Activated naive CD4-positive, alpha-beta T cell treated with anti-CD3 and anti-CD28 coated beads for 36 hours (primary cell): ENCODE measurements at regions not wholly inside any gene's neighbourhood (a gene's known extent, or its start where the extent isn't known, plus 50 kb on each side); places are given as distances from the start of the nearest gene placed in this dataset.

Experiments
- CTCF ChIA-PET: fragments of 350-600 bp; sonication (Branson Sonifier 250); formaldehyde crosslinking; loops from one replicate; lab custom pipeline; 2021; ENCODE audit warnings: antibody characterized with exemption; lab: Charles Lee
- DNase-seq: peaks from one replicate; pipeline ENCODE4 v3.0.0-alpha.2; 2020
- H3K27ac Mint-ChIP-seq: one replicate; pipeline ENCODE4 v1.8.0; 2021; ENCODE audit warnings: mild to moderate bottlenecking, mixed read lengths
- H3K27me3 Mint-ChIP-seq: one replicate; pipeline ENCODE4 v1.8.0; 2021; ENCODE audit warnings: low read depth, mixed read lengths
- H3K36me3 Mint-ChIP-seq: one replicate; pipeline ENCODE4 v1.8.0; 2021; ENCODE audit warnings: low read depth, mixed read lengths
- H3K4me1 Mint-ChIP-seq: one replicate; pipeline ENCODE4 v1.8.0; 2021; ENCODE audit warnings: low read depth, mixed read lengths
- H3K4me3 Mint-ChIP-seq: one replicate; pipeline ENCODE4 v1.8.0; 2021; ENCODE audit warnings: mild to moderate bottlenecking, moderate library complexity, mixed read lengths
- H3K9me3 Mint-ChIP-seq: one replicate; pipeline ENCODE4 v1.8.0; 2021; ENCODE audit warnings: mixed read lengths
- intact Hi-C: fragments of 100-400 bp; cut with micrococcal nuclease; formaldehyde crosslinking; loops from one replicate; pipeline ENCODE4 v1.15.1; 2023

DNA sequence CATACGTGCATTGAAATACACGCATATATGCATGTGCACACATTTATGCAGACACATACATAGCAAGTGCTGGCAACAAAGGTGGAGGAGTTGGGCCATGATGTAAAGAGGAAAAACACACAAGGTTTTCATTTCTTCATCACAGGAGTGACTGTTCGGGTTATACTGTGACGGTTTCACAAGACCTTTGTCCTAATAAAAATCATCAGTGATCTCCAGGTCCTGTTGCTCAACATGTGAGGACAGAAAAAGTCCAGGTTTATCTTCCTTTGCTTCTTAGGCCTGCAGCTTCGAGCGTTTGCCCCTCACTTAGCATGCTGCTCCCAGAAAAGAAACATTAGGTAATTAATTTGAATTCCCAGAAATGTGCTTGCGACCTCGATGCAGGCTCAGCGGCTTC lies 1260.0 kb upstream of the TMEM132C start:
- Mint-ChIP-seq H3K27me3 (peaks cover 2% of the 10 kb centered on the region), H3K4me3 (no peak overlapping the region), H3K36me3 (no peaks in the 10 kb centered on the region), H3K4me1 (no peaks in the 10 kb centered on the region), H3K9me3 (no peaks in the 10 kb centered on the region), H3K27ac (no peak overlapping the region)
- CTCF ChIA-PET = no interaction called here
- no peak for DNase-seq
- intact Hi-C loops = no loop called here

DNA sequence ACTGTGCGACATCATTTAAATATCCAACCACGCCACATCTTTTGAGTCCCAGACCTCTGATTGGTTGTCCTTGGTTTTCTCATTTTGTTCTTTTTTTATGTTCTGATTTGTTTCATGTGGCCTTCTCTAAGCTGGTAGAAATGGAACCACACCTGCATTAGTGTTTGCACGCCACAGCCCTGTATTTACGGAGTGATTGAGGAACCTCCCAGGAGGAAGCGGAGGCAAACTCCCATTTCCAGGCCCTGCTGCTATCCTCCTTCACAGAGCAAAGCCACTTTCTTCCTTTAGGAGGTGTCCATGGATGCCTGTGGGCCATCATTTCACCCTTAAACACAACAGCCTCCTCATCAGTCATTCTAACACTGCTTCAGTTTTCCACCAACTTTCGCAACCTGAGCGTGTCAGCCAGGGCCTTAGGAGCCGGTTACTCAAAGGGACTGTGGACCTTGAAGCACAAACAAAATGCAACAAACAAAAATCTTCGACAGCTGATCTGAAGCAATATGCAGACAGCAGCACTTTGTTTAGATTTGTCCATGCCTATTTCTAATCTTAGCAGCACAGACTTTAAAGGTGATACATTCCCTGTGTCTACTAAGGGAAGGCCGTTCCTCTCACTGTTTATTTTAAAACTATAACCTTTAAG lies 1258.1 kb upstream of the TMEM132C start:
- intact Hi-C loops = no loop called here

DNA sequence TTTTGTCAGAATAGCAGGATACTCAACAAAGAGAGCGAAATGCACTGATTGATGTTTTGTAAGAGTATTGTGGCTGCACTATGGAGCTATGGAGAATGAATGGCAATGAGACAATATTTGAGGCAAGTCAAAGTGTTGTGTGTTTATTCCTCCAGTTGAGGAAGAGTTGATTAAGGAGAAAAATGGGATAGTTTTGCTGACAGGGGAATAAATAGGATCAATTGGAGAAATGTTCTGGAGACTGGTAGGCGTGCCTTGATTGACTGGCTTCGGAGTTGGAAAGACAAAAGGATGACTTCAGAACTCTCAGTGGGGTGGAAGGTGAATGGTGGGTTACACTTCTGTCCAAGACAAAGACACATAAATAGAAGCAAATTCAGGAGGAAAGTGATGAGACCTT lies 1254.9 kb upstream of the TMEM132C start:
- peaks cover 9% of the 10 kb centered on the region for H3K27me3 Mint-ChIP-seq
- no peak for DNase-seq
- H3K4me1 Mint-ChIP-seq = no peaks in the 10 kb centered on the region
- H3K36me3 Mint-ChIP-seq = no peaks in the 10 kb centered on the region
- H3K27ac Mint-ChIP-seq = no peak overlapping the region
- no peaks in the 10 kb centered on the region for H3K9me3 Mint-ChIP-seq
- CTCF ChIA-PET = no interaction called here
- H3K4me3 Mint-ChIP-seq = no peak overlapping the region
- intact Hi-C loops = no loop called here

More for the DNA sequence above, 1258.1 kb upstream of the TMEM132C start:
- H3K9me3 Mint-ChIP-seq = no peaks in the 10 kb centered on the region
- CTCF ChIA-PET = no interaction called here
- no peaks in the 10 kb centered on the region for H3K4me1 Mint-ChIP-seq
- H3K36me3 Mint-ChIP-seq = no peaks in the 10 kb centered on the region
- DNase-seq = no peak
- H3K27me3 Mint-ChIP-seq = peaks cover 9% of the 10 kb centered on the region
- H3K27ac Mint-ChIP-seq = no peak overlapping the region
- H3K4me3 Mint-ChIP-seq = no peak overlapping the region

DNA sequence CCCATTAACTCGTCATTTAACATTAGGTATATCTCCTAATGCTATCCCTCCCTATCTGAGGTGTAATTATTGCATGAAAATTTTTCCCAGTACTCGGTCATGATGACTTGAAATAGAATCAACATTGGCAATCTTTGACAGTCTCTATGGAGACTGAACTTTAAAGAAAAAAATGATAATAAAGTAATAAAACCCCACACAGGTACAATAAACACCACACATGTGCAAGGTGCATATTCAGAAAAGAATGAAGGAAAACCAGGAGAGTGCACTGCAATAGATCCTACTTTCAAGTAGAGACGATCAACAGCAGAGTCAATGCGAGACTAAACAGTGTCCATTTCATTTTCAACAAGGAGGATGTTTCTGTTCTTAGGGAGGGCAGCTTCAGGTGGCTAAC lies 1253.8 kb upstream of the TMEM132C start:
- no peak overlapping the region for H3K27ac Mint-ChIP-seq
- intact Hi-C loops = no loop called here
- peaks cover 9% of the 10 kb centered on the region for H3K27me3 Mint-ChIP-seq
- no peaks in the 10 kb centered on the region for H3K9me3 Mint-ChIP-seq
- no peak overlapping the region for H3K4me3 Mint-ChIP-seq
- CTCF ChIA-PET = no interaction called here
- no peaks in the 10 kb centered on the region for H3K36me3 Mint-ChIP-seq
- DNase-seq = no peak
- no peaks in the 10 kb centered on the region for H3K4me1 Mint-ChIP-seq

DNA sequence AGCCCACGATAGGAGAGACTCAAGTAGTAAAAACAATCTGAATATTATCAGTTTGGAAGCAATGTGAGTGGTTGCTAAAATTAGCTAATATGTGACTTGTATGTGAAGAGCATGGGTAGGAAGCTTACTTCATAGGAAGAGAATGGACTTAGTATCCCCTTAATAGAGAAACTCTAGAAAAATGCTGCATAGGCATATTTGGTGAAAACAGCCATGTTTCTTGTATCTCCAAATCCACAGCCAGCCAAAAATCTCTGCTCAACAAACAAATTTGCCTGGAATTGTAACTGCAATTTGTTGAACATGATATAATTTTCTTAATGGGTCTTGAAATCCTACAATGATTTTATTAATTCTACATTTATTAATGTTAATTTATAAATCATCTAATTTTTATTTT lies 1252.9 kb upstream of the TMEM132C start:
- intact Hi-C loops = no loop called here
- CTCF ChIA-PET = no interaction called here

DNA sequence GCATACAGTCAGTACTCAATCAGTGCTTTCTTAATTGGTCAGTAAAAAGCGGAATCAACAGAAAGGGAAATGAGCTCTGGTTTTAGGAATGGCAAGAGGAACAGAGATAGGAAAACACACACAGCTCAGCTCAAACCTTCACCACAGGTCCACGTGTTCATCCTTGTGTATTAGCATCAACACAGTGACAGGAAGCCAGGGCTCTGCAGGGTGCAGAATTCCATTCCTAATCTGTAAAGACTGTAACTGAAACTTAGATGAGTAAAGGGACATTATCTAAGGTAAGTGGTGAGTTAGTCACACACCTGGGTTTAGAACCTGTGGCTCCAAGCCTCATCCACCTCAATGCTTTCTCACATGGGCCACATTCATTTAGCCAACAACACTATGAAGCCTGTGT lies 1242.2 kb upstream of the TMEM132C start:
- CTCF ChIA-PET = no interaction called here

More for the DNA sequence above, 1252.9 kb upstream of the TMEM132C start:
- Mint-ChIP-seq H3K36me3 (no peaks in the 10 kb centered on the region), H3K27me3 (peaks cover 10% of the 10 kb centered on the region), H3K4me3 (no peak overlapping the region), H3K9me3 (no peaks in the 10 kb centered on the region), H3K4me1 (no peaks in the 10 kb centered on the region), H3K27ac (no peak overlapping the region)
- no peak for DNase-seq

DNA sequence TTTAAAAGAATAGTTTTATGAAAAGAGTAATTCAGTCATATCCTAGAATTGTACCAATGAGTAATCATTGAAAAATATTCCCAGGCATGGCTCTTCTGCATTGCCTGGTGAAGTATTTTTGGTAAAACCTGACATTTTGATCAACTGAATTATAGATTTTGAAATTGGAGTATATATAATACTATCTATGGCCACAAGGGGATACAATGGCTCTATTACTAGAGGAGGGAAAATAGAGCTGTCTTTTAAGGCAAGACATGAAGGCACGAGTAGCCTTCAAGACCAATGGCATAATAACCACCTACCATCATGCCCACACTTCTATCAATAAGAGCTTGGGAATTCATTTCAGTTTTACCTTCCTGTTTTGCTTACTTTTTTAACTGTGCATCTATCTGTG lies 1241.4 kb upstream of the TMEM132C start:
- CTCF ChIA-PET = no interaction called here
- H3K4me3 Mint-ChIP-seq = no peak overlapping the region

More for the DNA sequence above, 1242.2 kb upstream of the TMEM132C start:
- Mint-ChIP-seq H3K4me1 (no peaks in the 10 kb centered on the region), H3K36me3 (no peaks in the 10 kb centered on the region), H3K9me3 (no peaks in the 10 kb centered on the region), H3K4me3 (no peak overlapping the region), H3K27ac (no peak overlapping the region), H3K27me3 (peaks cover 9% of the 10 kb centered on the region)
- DNase-seq = no peak
- intact Hi-C loops = no loop called here

DNA sequence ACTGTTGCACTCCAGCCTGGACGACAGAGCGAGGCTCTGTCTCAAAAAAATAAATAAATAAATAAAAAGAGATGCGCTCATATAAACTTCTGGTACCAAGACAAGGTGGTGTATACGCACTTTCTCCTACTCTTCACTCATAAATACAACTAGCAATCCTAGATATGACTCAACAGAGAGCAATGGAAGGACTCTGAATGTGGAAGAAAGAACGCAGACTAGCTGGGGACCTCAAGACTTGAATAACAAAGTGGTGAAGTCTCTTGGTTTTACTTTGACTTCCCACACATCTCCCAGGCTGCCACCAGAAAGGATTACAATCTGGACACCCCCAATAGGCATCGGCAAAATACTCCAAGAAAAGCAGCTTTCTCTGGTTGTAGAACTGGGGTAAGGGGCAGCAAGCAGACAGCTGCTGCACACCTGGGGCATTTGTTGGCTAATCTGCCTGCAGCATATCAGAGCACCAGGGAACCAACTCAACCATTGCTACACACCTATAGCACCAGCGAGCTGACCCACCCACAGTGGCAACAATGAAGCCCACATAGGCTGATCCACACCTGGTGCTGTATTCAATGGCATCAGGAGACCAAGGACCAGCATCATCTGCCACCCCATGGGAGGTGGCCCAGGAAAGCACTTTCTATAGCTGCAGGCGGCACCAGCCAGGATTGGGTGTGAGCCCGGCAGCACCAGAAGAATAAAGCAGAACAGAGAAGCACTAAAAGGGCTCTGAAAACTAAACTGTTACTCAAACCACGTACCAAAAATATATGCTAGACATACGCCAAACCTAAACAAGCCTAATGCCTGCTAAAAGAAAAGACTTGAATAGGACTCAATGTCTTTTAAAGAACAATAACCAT lies 1231.7 kb upstream of the TMEM132C start:
- no peak overlapping the region for H3K4me3 Mint-ChIP-seq
- CTCF ChIA-PET = no interaction called here

More for the DNA sequence above, 1241.4 kb upstream of the TMEM132C start:
- Mint-ChIP-seq H3K9me3 (no peaks in the 10 kb centered on the region), H3K27ac (no peak overlapping the region), H3K4me1 (no peaks in the 10 kb centered on the region), H3K27me3 (peaks cover 9% of the 10 kb centered on the region), H3K36me3 (no peaks in the 10 kb centered on the region)
- DNase-seq = no peak
- intact Hi-C loops = no loop called here

DNA sequence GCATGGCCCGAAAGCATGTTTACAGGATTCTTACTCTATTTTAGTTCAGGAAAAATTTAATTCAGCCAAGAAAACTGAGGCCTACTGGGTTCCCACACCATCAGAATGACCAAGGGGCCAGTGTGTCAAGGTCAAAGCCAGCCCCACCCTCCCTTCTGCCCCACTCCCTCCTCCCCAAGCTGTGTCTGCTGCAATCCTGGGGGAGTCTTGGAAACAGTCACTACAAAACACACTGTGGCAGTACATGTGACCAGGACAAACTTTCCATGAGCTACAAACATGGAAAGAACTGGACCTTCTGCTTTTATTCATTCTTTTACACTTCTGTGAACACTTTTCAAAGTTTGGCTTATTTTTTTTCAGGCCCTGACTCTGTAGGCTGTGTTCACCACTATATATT lies 1228.8 kb upstream of the TMEM132C start:
- CTCF ChIA-PET = no interaction called here
- H3K9me3 Mint-ChIP-seq = no peaks in the 10 kb centered on the region
- peaks cover 8% of the 10 kb centered on the region for H3K27me3 Mint-ChIP-seq
- no peak overlapping the region for H3K27ac Mint-ChIP-seq
- H3K36me3 Mint-ChIP-seq = no peaks in the 10 kb centered on the region
- H3K4me3 Mint-ChIP-seq = no peak overlapping the region
- no peaks in the 10 kb centered on the region for H3K4me1 Mint-ChIP-seq
- intact Hi-C loops = no loop called here
- DNase-seq = no peak

More for the DNA sequence above, 1231.7 kb upstream of the TMEM132C start:
- no peaks in the 10 kb centered on the region for H3K9me3 Mint-ChIP-seq
- no peak overlapping the region for H3K27ac Mint-ChIP-seq
- H3K27me3 Mint-ChIP-seq = peaks cover 6% of the 10 kb centered on the region
- intact Hi-C loops = no loop called here
- H3K36me3 Mint-ChIP-seq = no peaks in the 10 kb centered on the region
- H3K4me1 Mint-ChIP-seq = no peaks in the 10 kb centered on the region
- DNase-seq = no peak

DNA sequence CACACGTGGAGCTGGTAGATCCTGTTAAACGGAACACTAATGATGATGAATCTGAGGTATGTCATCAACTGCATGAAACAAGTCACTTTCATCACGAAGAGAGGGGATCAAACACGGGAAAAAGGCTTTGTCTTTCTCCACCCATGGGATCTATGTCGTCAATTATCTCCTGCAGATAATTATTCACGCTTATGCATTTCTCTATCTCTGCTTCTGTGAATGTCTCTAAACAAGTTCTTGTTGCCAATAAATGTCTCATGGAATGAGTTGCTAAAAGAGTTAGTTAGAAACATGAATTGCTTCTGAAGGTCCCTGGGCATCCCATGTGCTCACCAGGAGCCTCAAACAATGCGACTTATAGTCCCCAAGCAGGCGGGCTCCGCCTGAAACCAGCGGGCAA lies 1228.2 kb upstream of the TMEM132C start:
- H3K27ac Mint-ChIP-seq = no peak overlapping the region
- no peaks in the 10 kb centered on the region for H3K36me3 Mint-ChIP-seq
- H3K27me3 Mint-ChIP-seq = peaks cover 7% of the 10 kb centered on the region
- DNase-seq = no peak
- H3K4me3 Mint-ChIP-seq = no peak overlapping the region
- CTCF ChIA-PET = no interaction called here
- intact Hi-C loops = no loop called here
- H3K4me1 Mint-ChIP-seq = no peaks in the 10 kb centered on the region
- no peaks in the 10 kb centered on the region for H3K9me3 Mint-ChIP-seq

DNA sequence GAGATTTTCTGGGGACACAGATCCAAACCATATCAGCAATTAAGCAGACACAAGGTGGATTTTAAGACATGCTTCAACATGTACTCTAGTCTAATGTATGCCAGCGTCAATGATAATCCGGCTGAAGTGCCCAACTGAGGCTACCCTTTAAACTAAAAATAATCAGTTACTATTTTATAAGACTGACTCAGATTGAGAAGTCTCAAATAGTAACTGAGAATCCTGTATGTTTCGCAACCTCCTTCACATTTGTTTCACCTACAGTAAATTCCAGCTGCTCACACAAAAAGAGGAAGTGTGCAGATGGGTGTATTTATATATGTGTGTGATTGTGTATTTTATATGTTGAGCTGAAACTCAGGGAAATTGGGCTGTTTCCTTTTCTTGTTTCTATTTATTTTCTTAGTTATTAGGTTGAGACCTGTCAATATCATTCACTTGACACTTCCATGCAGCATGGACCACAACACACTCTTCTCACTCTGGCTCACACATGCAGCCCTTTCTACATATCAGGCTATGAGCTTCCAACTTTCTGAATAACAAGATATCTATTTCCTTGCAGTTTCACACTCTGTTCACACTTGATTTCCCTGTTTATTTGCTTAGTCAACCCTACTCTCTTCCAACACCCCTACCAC lies 1224.9 kb upstream of the TMEM132C start:
- H3K36me3 Mint-ChIP-seq = no peaks in the 10 kb centered on the region
- no peak overlapping the region for H3K27ac Mint-ChIP-seq
- no peaks in the 10 kb centered on the region for H3K9me3 Mint-ChIP-seq
- no peak overlapping the region for H3K4me3 Mint-ChIP-seq
- intact Hi-C loops = no loop called here
- CTCF ChIA-PET = interaction anchor here (0.6 kb wide), 1 partner anchor 69 kb away, joined by 3 read pairs; no protein-coding TSS in a partner anchor
- peaks cover 6% of the 10 kb centered on the region for H3K27me3 Mint-ChIP-seq
- H3K4me1 Mint-ChIP-seq = no peaks in the 10 kb centered on the region
- no peak for DNase-seq

DNA sequence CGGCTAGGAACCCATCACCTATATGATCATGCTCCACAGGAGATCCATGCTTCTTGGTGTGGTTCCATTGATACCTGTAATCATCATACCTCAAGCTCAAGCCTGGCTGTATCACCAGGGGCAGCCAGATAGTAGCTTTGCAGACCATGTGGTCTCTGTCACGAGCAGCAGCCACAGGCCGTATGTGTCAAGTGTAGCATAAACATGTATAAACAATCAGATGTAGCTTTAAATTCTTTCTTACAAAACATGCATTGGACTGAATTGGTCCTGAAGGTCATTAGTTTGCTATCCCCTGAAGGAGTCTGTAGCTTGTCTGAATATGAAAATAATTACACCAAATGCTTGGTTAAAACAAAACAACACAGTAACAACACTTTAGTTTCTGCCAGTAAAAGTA lies 1223.2 kb upstream of the TMEM132C start:
- H3K4me3 Mint-ChIP-seq = no peak overlapping the region

More for the DNA sequence above, 1223.2 kb upstream of the TMEM132C start:
- CTCF ChIA-PET = no interaction called here
- no peaks in the 10 kb centered on the region for H3K4me1 Mint-ChIP-seq
- no peaks in the 10 kb centered on the region for H3K9me3 Mint-ChIP-seq
- intact Hi-C loops = no loop called here
- no peak for DNase-seq
- H3K36me3 Mint-ChIP-seq = no peaks in the 10 kb centered on the region
- no peak overlapping the region for H3K27ac Mint-ChIP-seq
- H3K27me3 Mint-ChIP-seq = peaks cover 6% of the 10 kb centered on the region
